ENCODE measurements at regions not wholly inside any gene's neighbourhood (a gene's known extent, or its start where the extent isn't known, plus 50 kb on each side); places are given as distances from the start of the nearest gene placed in this dataset.

DNA sequence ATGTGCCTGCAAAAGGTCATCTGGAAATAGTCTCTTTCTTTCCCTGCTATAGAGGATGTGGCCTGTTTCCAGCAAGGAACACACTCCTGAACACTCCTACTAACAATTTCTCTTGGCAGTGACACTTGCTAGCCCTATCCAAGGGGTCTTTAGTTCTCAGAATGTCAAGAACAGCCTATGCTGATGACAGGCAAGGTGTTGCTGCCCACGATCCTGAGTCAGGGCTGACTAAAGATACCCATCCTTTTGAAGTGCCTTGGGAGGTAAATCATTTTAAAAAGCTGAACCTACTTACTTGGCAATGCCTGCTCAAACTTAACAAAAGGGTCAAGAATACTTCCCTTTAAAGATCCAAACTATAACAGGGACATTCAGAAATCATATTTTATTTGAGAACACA, 1146.4 kb downstream of the VRK1 start:
- no peak for TF ChIP-seq EP300 (IDR thresholded peaks at IDR 0.05)
- TF ChIP-seq POLR2AphosphoS5 (IDR thresholded peaks at IDR 0.05), result no peak
- TF ChIP-seq POLR2A (IDR thresholded peaks at IDR 0.05), result no peak
- no peak for TF ChIP-seq CTCF (IDR thresholded peaks at IDR 0.05)
- Histone ChIP-seq H3K36me3 (no peaks in the 10 kb centered on the region), H3K4me1 (no peaks in the 10 kb centered on the region), H3K27me3 (no peaks in the 10 kb centered on the region), H3K27ac (no peak overlapping the region), H3K9me3 (peaks cover 0 to 3% (median 0%) of the 10 kb centered on the region in 3 donors), H3K4me3 (no peak overlapping the region)
- 29% methylated on average over 1 of the region's 1 CpG; no CpG with 5 or more reads in 1 of the 2 donors for WGBS, 2 donors (ENCODE audit: low coverage in 1 of 2)
- no peak for ATAC-seq

DNA sequence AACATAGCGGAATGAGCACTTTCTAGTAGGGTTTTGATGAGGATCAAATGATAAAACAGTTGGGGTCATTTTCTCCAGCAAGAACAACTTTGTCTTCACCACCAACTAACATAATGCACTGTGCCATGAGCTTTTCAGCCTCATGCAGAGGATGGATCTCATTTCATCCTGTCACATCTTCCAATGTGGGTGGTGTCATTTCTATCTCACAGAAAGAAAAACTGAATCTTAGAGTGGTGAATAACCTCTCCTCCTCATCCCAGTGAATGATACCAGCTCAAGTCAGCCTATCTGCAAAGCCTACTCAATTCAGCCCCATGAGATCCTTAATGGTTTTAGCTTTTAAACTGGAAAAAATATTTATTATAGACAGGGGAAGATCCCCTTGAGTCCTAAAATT, 1147.2 kb downstream of the VRK1 start:
- no peaks in the 10 kb centered on the region for H3K36me3 ChIP-seq
- no peaks in the 10 kb centered on the region for H3K27me3 ChIP-seq
- H3K27ac ChIP-seq, result no peak overlapping the region
- WGBS, 2 donors (ENCODE audit: low coverage in 1 of 2), result 85 to 100% methylated on average over 1 of the region's 1 CpG
- ATAC-seq, result no peak
- TF ChIP-seq CTCF (IDR thresholded peaks at IDR 0.05) (no peak), POLR2A (IDR thresholded peaks at IDR 0.05) (no peak)
- H3K4me1 ChIP-seq, result no peaks in the 10 kb centered on the region
- no peaks in the 10 kb centered on the region for H3K9me3 ChIP-seq
- H3K4me3 ChIP-seq, result no peak overlapping the region

DNA sequence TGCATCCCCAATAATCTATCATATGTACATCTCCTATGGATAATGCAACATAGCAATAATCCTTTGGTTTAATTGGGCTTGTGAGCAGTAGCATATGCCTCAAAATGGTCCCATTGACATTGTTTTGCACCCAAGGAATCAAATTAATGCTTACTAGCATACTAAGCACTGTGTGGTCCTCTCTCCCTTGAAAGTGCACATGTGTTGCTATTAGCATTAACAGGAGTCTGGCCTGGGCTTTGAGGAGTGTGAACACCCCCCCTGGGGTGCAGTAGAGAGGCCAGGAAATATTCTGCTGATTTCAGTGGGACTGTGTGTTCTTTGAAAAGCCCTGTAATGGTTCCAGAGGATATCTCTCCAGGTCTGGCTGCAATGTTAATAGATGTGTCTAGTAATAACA, 1148.4 kb downstream of the VRK1 start:
- no peaks in the 10 kb centered on the region for H3K9me3 ChIP-seq
- peaks cover 0 to 3% of the 10 kb centered on the region in 2 donors for H3K36me3 ChIP-seq
- no peak for ATAC-seq
- no peak overlapping the region for H3K4me3 ChIP-seq
- TF ChIP-seq POLR2AphosphoS5 (IDR thresholded peaks at IDR 0.05) (no peak), POLR2A (IDR thresholded peaks at IDR 0.05) (no peak), CTCF (IDR thresholded peaks at IDR 0.05) (no peak), EP300 (IDR thresholded peaks at IDR 0.05) (no peak)
- H3K4me1 ChIP-seq, result no peaks in the 10 kb centered on the region
- H3K27me3 ChIP-seq, result no peaks in the 10 kb centered on the region
- no peak overlapping the region for H3K27ac ChIP-seq

DNA sequence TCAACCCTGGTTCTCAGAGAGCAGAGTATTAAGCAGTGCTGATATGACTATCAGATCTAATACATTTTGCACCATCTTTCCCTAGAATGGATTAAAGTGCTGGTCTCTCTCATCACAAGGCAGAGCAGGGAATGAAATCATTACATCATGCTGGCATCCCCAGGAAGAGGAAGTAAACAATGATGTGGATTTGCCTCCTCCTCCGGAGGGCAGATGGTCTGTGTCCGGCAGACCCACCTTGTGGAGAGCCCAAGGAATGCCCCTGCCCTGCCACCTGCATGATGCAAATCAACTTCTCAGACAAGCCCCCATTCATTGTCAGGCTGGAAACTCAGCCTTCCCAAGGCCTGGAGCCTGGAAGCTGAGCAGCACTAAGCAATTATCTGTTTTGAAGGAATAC, 1149.1 kb downstream of the VRK1 start:
- no peaks in the 10 kb centered on the region for H3K27me3 ChIP-seq
- no peak overlapping the region for H3K27ac ChIP-seq
- no peaks in the 10 kb centered on the region for H3K4me1 ChIP-seq
- no peak for ATAC-seq
- TF ChIP-seq CTCF (IDR thresholded peaks at IDR 0.05), result no peak
- TF ChIP-seq POLR2A (IDR thresholded peaks at IDR 0.05), result no peak
- no peak for TF ChIP-seq POLR2AphosphoS5 (IDR thresholded peaks at IDR 0.05)
- no peak for TF ChIP-seq EP300 (IDR thresholded peaks at IDR 0.05)
- 20% methylated on average over 1 of the region's 2 CpGs; no CpG with 5 or more reads in 1 of the 2 donors for WGBS, 2 donors (ENCODE audit: low coverage in 1 of 2)
- H3K4me3 ChIP-seq, result no peak overlapping the region
- H3K36me3 ChIP-seq, result peaks cover 0 to 3% of the 10 kb centered on the region in 2 donors
- H3K9me3 ChIP-seq, result no peaks in the 10 kb centered on the region

GRCh38 chr14:97946641-97947040, 1149.5 kb downstream of the VRK1 start:
- no peak for ATAC-seq
- 72 to 76% methylated on average over 7 of the region's 9 CpGs for WGBS, 2 donors (ENCODE audit: low coverage in 1 of 2)
- H3K4me1 ChIP-seq, result no peaks in the 10 kb centered on the region
- no peaks in the 10 kb centered on the region for H3K27me3 ChIP-seq
- no peaks in the 10 kb centered on the region for H3K9me3 ChIP-seq
- H3K27ac ChIP-seq, result no peak overlapping the region
- no peak overlapping the region for H3K4me3 ChIP-seq
- TF ChIP-seq CTCF (IDR thresholded peaks at IDR 0.05) (no peak), POLR2A (IDR thresholded peaks at IDR 0.05) (no peak), EP300 (IDR thresholded peaks at IDR 0.05) (no peak), POLR2AphosphoS5 (IDR thresholded peaks at IDR 0.05) (no peak)
- H3K36me3 ChIP-seq, result peaks cover 0 to 3% of the 10 kb centered on the region in 2 donors
